Amniotic epithelial cell (primary cell): ENCODE measurements at regions not wholly inside any gene's neighbourhood (a gene's known extent, or its start where the extent isn't known, plus 50 kb on each side); places are given as distances from the start of the nearest gene placed in this dataset.
A peak's percentile ranks its signal among the peaks of the same experiment; 100 is the strongest.
"Not testable (repeated sequence)": the region's sequence is repeated elsewhere in the genome, so short reads cannot be mapped to it uniquely, and the experiment has no call there.

Experiments used
- DNase-seq: peaks from one replicate; pipeline ENCODE4 v3.0.0-alpha.2; 2010; ENCODE audit warnings: low read depth

DNA sequence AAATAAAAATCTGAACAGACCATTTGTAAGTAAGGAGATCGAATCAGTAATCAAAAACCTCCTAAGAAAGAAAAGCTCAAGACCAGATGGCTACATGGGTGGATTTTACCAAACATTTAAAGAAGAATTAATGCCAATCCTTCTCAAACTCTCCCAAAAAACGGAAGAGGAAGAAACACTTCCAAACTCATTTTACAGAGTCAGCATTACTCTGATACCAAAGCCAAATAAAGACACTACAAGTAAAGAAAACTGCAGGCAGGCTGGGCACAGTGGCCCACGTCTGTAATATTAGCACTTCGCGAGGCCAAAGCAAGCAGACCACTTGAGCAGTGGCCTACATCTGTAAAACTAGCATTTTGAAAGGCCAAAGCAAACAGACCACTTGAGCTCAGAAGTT lies 159.8 kb downstream of the DPY19L2 start:
- DNase-seq = no peak

DNA sequence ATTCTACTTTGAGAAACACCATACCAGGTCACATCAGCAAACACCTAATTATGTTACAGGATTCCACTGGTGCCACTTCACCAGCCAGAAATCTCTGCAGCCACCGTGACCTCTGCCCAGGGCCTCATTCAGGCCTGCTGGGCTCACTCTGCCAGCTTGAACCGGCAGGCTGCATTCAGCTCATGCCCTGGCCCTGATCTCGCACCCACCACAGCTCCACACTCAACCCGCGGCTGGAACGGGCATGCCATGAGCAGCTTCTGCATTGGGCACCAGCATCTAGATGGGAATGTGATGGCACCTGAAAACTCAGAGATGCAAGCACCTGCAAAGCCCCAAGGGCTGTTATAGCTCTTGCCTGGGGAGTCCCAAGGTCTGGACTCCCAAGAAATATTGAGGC lies 168.7 kb downstream of the DPY19L2 start:
- DNase-seq = no peak

DNA sequence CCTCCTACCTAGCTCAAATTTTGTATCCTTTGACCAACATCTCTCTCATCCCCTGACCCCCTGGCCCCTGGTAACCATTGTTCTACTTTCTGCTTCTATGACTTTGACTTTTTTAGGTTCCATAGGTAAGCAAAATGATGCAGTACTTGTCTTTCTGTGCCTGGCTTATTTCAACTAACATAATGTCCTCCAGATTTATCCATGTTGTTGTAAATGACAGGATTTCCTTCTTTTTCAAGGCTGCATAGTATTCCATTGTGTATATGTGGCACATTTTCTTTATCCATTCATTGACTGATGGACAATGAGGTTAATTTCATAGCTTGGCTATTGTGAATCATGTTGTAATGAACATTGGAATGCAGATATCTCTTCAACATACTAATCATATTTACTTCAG lies 170.1 kb downstream of the DPY19L2 start:
- no peak for DNase-seq

DNA sequence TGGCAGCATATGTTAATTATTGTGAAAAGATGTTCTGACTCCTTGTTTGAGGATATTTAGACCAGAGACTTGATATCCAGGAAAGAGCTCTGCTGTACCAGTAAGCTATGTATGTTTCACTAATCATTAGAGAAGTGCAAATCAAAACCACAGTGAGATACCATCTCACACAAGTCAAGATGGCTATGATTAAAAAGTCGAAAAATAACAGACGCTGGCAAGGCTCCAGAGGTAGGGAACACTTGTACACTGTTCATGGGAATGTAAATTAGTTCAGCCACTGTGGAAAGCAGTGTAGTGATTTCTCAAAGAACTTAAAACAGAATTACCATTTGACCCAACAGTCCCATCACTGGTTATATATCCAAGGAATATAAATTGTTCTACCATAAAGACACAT lies 171.6 kb downstream of the DPY19L2 start:
- no peak for DNase-seq

DNA sequence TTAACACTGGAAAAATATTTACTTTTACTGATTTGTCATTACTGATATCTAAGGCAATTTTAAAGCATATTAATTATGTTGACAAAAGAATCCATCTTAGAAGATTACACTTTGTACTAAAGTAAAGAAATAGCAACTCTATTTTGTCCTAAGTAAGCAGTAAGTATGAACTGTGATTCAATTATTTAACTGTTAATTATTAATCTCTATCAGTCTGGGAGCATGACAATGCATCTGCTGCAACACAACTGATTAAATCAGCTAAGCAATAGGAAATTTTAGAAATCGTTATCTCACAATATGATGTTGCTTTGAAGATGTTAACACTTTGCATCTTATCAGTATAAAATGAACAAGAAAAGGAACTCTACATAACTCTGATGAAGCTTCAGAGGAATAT lies 172.3 kb downstream of the DPY19L2 start:
- no peak for DNase-seq

DNA sequence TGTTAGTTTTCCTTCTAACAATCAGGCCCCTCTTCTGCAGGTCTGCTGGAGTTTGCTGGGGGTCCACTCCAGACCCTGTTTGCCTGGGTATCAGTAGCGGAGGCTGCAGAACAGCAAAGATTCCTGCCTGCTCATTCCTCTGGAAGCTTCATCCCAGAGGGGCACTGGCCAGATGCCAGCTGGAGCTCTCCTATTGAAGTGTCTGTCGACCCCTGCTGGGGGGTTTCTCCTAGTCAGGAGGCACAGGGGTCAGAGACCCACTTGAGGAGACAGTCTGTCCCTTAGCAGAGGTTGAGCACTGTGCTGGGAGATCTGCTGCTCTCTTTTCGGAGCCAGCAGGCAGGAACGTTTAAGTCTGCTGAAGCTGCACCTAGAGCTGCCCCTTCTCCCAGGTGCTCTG lies 174.9 kb downstream of the DPY19L2 start:
- not testable (repeated sequence) for DNase-seq

DNA sequence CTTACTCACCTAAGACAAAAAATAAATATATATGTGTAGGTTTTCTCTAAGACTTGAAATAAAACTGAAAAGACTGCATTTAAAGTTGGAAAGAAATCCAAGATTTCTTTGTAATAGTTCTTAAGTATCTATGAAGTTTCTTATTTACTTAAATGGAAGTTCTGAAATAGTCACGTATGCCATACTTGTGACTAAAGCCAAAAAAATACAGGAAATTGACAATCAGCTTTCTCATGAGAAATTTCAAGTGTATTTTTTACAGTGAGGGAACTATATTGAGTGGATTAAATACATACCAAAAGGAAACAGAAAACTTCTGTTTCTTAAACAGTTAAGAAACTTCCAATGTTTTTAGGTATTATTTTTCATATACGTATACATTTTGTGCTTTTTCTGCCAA lies 188.1 kb downstream of the DPY19L2 start:
- no peak for DNase-seq

DNA sequence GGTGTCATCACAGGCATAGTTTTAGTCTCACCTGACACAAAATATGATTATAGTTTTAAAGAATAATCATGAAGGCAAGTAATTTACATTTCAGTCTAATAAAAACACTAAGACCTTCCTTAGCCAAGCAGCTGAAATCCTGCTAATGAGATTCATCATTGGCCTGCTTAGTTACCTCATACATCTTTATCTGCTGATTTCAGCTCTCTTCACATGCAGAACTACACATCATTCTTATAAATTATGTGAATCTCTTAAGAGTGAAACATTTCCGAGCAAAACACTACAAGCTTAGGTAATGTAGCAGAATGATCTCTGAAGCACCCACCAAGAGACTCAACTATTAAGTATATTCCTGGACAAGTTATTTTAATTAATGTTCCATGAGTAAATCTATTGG lies 198.1 kb downstream of the DPY19L2 start:
- no peak for DNase-seq

DNA sequence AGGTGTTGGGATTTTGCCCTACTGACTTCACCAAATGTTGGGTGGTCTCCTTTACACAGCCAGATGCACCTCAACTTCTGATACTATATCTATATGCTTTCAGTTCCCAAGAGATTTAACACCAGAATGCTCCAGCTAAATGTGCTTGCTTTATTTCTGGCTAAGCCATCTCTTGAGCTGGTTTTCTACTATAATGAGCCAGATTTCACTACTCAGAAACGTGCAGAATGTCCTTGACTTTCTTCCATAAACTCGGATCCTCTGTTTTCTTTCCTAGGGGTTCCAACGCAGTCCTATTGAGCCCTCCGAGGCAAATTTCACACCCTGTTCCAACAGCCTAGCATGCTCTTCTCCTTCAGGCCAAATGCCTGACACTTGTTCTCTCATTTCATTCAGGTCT lies 200.3 kb downstream of the DPY19L2 start:
- no peak for DNase-seq

DNA sequence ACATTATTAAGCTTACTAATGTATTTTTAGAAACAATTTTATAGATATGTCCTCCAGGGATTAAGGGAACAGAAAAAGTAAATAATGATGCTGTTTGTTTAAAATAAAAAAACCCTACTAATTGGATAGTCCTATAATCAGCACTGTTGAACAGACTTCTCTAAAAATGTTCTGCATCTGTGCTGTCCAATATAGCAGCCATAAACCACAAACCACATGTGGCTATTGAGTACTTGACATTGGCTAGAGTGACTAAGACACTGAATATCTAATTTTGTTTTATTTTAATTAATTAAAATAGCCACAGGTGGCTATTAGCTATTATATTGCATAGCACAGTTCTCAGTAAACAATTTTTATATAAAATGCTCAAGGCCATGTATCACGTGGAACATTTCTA lies 210.4 kb downstream of the DPY19L2 start:
- DNase-seq = no peak

DNA sequence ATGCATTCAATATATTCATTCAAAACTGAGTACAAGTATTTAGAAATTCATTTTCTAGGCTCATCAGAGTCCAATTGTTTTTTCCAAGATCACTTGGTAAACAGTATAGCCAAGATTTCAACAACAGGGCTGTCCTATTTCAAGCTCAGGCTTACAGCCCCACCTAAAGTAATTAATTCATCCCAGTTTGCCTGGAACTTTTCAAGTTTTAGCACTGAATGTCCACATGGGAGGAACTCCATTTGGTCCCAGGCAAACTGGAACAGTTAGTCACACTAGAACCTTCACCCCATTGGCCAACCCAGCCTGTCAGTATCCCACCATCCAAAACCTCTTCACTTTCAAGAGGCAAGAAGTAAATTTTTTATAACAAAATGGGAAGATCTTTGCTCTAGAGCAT lies 210.9 kb downstream of the DPY19L2 start:
- no peak for DNase-seq

DNA sequence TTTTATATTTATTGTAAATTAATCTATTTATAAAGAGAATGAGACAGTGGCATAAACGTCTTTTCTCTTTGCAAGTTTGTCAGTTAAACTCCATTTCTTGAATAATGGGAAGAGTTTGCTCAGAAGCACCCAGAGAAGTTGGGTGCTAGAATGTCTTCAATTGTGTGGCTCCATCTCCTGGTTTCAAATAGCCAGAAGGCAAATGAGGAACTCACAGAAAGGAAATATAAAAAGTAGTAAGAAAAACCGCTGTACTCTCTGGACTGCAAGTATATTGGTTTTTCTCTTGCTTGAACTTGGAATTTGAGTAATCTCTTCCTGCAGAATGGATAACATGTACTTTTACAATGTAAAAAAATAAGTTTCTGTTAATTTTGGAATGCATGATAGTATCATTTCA lies 217.5 kb downstream of the DPY19L2 start:
- no peak for DNase-seq

DNA sequence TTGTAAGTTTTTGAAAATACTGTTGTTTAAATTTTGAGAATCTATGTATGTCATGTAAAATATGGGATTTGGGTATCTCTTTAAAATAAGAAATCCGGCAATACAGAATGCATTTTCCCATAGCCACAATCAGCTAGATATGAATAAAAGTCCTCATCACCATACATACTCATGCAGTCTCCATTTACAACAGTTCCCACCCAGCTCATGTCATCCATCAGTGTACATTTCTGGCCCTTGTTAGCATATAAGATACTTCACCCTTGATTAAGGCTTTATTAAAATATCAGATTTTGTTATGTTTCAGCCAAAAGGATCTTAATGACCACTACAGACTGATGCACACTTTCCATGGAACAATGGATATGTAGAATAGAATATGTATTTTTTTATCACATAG lies 218.0 kb downstream of the DPY19L2 start:
- DNase-seq = no peak

DNA sequence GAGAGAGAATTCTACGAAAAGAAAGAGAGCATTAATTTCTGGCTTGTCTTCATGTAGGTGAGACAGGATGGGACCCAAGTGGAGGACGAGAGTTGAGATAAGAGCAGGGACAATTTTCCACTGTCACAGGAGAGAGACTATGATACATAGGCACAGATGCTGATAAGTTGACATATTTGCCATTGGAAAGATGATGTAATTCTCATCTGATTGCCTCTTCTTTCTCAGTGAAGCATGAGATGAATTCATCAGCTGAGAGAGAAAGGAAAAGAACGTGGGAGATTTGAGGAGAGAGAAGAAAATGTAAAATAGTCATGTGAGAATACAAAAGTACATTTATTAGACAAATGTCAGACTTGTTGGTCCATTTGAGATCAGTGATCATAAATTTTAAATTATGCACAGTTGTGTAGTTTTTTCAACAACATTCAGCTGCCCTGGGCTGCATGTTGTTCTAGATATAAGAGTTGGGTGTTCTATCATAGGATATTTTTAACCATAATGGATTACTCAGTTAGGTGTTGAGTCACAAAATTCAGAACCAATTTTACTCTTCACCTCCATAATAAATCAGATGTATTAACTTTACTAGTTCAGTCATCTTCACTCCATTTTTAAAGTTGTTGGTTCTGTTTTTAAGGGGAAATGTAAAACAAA lies 222.9 kb downstream of the DPY19L2 start:
- DNase-seq = no peak

DNA sequence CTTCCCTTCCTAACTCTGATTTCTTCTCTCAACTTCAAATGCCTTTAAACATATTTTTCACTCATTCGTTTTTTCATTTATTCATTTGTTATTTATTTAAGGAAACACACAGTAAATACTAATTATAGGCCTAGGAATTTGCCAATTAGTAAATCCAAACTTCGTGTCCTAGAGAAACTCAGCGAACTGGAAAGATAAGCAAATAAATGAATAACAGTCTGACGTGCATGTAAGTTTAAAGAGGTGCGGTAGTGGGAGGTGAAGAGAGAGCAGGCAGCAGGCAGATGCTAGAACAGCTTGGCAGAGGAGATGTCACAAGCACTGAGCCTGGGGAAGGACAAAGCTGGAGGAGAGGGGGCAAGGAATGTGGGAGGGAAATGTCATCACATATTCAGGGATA lies 228.2 kb downstream of the DPY19L2 start:
- DNase-seq = no peak

DNA sequence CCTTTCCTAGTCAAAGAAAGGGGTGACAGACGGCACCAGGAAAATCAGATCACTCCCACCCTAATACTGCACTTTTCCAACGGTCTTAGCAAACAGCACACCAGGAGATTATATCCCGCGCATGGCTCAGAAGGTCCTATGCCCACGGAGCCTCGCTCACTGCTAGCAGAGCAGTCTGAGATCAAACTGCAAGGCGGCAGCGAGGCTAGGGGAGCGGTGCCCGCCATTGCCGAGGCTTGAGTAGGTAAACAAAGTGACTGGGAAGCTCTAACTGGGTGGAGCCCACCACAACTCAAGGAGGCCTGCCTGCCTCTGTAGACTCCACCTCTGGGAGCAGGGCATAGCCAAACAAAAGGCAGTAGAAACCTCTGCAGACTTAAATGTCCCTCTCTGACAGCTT lies 233.9 kb downstream of the DPY19L2 start:
- DNase-seq = not testable (repeated sequence)

DNA sequence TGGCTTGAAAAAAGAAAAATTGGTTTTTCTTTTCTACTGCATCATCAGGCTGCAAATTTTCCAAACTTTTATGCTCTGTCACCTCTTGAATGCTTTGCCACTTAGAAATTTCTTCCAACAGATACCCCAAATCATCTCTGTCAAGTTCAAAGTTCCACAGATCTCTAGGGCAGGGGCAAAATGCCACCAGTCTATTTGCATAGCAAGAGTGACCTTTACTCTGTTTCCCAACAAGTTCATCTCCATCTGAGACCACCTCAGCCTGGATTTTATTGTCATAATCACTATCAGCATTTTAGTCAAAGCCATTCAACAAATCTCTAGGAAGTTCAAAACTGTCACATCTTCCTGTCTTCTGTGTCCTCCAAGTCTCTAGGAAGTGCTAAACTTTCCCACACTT lies 240.3 kb downstream of the DPY19L2 start:
- DNase-seq = not testable (repeated sequence)

DNA sequence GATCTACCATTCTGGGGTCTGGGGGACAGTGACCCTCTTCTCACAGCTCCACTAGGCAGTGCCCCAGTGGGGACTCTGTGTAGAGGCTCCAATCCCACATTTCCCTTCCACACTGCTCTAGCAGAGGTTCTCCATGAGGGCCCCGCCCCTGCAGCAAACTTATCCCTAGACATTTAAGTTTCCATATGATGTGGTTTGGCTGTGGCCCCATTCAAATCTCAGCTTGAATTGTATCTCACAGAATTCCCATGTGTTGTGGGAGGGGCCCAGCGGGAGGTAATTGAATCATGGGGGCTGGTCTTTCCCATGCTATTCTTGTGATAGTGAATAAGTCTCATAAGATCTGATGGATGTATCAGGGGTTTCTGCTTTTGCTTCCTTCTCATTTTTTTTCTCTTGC lies 241.3 kb downstream of the DPY19L2 start:
- DNase-seq = not testable (repeated sequence)

DNA sequence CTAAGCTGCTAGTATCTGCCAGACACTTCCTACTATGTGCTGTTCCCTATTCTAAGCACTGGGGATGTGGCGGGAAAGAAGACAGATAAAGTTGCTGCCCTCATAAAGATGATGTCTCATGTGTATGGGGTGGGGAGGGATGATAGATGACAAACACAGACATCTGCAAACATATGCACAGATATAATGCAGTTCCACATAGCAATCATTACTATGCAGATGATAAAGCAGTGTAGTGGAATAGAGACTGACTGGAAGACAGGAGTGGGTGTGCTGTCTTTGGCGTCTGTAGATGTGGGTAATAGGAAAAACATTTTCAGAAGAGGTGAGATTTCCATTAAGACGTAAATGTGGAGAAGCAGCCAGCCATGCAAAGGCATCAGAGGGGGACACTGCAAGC lies 243.6 kb downstream of the DPY19L2 start:
- DNase-seq = no peak

DNA sequence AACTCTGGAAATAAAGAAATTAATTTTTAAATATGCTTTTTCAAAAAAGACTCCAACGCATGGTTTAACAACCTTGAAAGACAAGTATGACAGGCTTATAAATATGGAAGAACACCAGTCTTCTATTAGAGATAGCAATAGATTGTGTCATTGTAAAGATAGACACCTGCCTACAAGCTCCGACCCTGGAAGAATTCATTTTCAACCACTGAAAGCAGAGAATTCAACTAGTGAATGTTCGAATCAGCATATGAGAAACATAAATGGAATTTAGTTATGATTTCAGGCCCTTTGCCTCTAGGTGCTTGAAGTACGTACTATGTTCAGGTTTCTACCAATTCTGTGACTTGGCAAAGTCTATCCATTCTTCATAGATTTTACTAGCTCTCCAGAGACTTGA lies 244.5 kb downstream of the DPY19L2 start:
- DNase-seq = no peak

DNA sequence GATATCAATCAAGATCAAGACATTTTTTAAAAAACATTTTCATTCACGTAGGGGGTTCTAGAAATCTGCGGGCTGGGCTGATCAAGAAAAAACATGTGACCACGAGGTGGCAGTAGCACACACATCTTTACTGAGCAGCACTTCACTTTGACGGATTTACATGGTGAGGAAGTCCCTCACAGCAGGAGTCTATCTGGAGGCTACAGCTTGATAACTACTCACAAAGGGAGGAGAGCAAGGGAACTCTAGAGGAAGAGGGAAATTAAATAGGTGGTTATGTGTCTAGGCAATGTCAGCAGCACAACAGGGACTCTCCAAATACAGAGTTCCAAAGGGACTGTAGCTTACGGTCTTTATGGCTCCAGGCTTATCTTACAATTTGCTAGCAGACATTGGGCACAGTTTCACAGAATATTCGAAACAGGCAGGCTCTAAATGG lies 248.1 kb downstream of the DPY19L2 start:
- peak; percentile 56 for DNase-seq

DNA sequence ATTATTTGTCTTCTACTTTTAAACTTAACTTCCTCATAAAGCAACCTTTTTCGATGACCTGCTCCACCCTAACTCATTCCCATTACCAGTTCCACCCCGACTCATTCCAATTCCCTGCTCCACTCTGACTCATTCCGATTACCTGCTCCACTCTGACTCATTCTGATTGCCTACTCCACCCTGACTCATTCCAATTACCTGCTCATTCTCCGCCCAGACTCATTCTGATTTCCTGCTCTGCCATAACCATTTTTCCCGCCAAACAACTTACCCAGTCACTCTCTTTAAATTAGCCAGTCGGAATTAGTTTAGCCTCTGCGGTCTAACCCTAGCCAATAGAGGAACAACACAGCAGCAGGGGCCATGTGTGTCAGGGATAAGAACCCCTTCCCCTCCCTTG lies 249.1 kb downstream of the DPY19L2 start:
- DNase-seq = no peak

DNA sequence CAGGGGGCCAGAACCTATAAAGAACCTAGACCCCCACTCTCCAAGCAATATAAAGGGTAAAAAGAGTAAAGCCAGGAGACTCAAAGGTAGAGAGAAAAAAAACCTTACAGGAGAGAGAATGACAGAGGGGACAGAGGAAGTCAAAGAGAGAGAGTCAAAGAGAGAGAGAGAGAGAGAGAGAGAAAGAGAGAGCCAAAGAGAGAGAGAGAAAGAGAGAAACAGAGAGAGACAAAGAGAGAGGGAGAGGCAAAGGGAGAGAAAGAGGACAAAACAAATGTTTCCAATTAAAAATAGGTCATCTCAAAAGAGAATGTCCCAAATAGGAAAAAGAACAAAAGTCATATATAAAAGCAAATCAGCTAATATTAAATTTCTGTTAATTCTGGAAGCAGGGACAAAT lies 251.5 kb downstream of the DPY19L2 start:
- DNase-seq = no peak

DNA sequence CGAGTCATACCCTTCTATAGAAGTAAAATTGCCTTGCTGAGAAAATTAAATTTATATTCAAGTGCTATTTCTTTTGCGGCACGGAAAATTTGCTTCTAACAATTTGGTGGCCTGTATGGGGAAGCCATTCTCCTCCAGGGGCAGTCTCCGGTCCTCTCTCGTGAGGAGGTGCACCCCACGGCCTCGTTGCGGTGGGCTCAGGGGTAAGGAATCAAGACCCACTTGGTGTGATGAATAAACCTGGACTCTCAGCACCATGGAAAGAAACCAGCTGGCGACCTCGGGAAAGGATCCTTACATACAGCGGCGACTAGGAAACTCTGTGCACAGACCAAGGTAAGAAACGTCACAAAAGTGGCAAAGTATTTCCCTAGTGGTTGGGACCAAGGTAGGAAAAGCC lies 252.9 kb downstream of the DPY19L2 start:
- DNase-seq = no peak

DNA sequence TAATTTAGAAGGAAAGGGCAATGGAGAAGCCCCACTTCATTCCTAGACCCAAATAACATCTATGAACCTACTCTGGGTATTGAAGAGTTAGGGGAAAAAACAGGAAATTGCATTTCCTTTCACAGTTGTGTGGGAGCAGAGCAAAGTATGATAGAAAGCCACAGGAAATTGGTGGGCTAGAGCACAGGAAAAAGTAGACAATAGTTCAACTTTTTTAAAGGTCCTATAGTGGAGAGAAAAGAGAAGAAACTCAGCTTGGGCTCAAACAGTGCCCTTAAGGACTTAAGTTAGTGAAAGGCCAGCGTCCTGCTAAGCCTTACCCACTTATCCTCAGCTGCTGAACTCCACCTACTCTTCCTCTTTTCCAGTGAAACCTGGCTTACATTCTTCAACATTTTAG lies 258.1 kb downstream of the DPY19L2 start:
- no peak for DNase-seq
